Omental fat pad (tissue), 3 donors: ENCODE measurements at regions not wholly inside any gene's neighbourhood (a gene's known extent, or its start where the extent isn't known, plus 50 kb on each side); places are given as distances from the start of the nearest gene placed in this dataset.

Experiments used
- ATAC-seq: fragments of 150-250 bp; one replicate; pipeline ENCODE4 v1.9.1; 2016; ENCODE audit warnings: mild to moderate bottlenecking, moderate library complexity; ENCODE audit not compliant: low FRiP score
- DNase-seq: peaks from one replicate; pipeline ENCODE4 v3.0.0-alpha.2; 2019; ENCODE audit warnings: low spot score
- TF ChIP-seq, protein P1 (sequence below), 3 donors: fragments of 450-650 bp; IDR thresholded peaks; one replicate each; pipeline ENCODE4 v1.5.1; 2016 to 2017; ENCODE audit warnings: antibody characterized with exemption in 3 of 3, mild to moderate bottlenecking in 3 of 3, moderate library complexity in 2 of 3

DNA sequence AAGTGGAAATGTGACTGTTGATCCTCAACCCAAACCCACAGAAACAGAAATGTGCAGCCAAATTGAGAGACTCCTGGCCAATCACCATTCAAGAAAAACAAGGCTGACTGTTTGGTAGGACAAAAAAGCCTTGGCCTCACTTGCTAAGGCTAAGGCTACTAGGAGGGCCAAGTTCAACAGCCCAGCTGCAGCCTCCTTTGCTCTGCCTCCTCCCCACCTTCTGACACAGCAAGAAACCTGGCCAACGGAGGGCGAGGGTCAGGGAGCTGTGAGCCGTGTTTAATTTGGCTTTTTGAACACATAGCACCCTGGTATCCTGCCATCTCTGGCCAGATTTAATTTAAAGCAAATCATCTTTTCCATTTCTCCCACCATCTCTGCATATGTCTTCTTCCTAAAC lies 165.8 kb upstream of the RAB4A start:
- ATAC-seq: no peak
- no peak for DNase-seq
- TF ChIP-seq, protein P1, sequence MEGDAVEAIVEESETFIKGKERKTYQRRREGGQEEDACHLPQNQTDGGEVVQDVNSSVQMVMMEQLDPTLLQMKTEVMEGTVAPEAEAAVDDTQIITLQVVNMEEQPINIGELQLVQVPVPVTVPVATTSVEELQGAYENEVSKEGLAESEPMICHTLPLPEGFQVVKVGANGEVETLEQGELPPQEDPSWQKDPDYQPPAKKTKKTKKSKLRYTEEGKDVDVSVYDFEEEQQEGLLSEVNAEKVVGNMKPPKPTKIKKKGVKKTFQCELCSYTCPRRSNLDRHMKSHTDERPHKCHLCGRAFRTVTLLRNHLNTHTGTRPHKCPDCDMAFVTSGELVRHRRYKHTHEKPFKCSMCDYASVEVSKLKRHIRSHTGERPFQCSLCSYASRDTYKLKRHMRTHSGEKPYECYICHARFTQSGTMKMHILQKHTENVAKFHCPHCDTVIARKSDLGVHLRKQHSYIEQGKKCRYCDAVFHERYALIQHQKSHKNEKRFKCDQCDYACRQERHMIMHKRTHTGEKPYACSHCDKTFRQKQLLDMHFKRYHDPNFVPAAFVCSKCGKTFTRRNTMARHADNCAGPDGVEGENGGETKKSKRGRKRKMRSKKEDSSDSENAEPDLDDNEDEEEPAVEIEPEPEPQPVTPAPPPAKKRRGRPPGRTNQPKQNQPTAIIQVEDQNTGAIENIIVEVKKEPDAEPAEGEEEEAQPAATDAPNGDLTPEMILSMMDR (IDR thresholded peaks at IDR 0.05): no peak

DNA sequence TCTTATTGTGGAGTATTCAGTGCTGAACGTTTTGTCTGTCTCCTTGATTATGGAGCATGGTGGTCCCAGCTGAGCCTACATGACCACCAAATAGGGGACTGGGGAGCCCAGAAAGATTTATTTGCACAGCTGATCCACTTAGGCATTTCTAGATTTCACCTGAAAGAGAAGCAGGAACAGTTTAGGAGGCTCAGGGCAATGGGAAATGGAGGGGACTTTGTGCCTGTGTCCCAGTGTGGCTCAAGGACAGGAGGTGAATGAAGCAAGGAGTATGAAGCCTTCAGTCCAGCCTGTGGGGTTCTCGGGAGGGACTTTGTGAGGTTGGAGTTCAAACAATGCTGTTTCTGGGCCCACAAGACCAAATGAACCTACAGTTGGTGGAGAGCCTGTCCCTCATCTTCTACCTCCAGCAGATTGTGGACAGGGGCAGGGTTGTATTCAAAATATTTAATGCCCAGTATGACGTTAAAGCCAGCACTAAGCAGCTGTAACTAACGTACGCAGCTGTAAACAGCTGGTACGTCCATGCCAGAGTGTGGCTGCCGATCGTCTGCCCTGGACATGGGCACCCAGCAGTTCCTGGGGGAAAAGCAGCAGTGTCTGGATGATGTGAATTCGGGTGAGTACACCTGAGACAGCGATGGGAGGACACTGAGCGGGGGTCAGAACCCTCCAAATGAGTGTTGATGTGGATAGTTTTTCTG lies 164.9 kb upstream of the RAB4A start:
- DNase-seq: no peak
- no peak for ATAC-seq
- TF ChIP-seq, protein P1 (IDR thresholded peaks at IDR 0.05): no peak

- TF ChIP-seq, protein P1 (IDR thresholded peaks at IDR 0.05): no peak
- no peak for DNase-seq
- no peak for ATAC-seq
Observed at GRCh38 chr1:229106526-229107125, 164.3 kb upstream of the RAB4A start.

DNA sequence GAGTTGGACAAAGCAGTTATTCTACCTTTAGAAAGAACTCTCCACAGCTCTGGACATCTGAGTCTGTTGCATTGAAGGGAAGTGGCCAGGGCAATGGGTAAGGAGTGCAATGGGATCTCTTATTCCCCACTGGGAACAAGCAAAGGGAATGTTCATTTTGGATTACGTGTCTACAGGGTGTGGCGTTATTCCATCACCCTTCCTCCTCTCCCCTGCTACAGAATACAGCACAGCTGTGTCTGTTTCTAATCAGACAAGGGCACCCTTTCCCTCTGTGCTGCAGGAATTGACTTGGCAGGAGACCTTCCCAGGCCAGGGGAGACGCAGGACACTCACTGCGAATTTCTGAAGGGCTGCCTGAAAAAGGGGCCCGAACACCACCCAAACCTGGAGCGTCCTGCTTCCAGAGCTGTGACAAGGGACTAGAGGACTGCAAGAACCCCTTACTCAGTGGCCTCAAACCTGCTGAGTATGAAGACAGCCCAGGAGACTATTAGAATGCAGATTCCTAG lies 163.6 kb upstream of the RAB4A start:
- TF ChIP-seq, protein P1 (IDR thresholded peaks at IDR 0.05): no peak
- DNase-seq (no peak), ATAC-seq (no peak)

DNA sequence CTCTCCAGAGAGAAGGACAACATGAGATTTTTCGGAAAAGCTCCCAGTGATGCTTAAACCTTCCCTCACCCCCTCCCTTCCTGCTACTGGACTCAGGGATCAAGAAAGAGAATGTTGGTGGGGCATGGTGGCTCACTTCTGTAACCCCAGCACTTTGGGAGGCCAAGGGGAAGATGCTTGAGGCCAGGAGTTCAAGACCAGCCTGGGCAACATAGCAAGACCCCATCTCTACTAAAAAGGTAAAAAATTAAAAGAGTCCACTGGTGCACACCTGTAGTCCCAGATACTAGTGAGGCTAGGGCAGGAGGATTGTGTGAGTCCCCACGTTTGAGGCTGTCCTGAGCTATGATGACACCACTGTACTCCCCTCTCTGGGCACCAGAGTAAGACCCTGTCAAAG lies 162.9 kb upstream of the RAB4A start:
- TF ChIP-seq, protein P1 (IDR thresholded peaks at IDR 0.05): no peak
- DNase-seq (no peak), ATAC-seq (no peak)

GRCh38 chr1:229108598-229109201 lies 162.2 kb upstream of the RAB4A start:
- TF ChIP-seq, protein P1 (IDR thresholded peaks at IDR 0.05): no peak
- ATAC-seq (no peak), DNase-seq (no peak)
